ENCODE measurements at regions not wholly inside any gene's neighbourhood (a gene's known extent, or its start where the extent isn't known, plus 50 kb on each side); places are given as distances from the start of the nearest gene placed in this dataset.

DNA sequence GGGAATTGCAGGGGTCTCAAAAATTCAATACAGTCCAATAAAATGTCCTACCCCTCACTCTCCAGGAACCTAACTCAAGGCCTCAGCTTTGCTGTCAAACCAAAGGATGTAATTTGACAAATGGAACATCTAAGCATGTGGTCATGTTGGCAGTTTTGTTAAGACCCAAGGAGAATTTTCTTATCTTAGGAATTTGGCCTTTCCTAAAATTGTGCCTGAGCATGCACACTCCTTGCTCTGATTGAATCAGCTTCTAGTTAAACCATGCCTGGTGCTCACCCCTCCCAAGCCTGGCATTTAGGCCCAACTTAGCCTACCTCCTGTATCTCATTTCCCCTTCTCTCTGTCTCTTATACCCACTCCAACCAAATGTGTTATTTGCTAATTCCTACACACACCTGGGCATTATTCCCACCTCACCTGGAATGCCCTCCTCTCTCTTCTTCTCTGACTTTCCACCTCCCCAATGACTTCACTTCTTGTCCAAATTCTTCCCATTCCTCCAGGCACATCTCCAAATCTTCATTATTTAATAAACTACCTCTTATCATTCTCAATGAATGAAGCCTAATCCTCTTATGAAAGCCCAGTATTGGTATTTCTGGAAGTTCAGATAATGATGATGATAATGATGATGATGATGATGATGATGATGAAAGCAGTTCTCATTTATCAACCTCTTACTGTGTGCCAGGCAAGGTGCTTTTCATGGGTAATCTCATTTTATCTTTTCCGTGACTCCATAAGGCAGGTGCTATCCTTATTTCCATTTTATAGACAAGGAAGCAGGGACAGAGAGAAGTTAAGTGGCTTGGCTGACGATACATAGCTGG lies 178.0 kb upstream of the IRX6 start:
- H3K27ac ChIP-seq = no peak overlapping the region
- no peak for TF ChIP-seq ZFX (IDR thresholded peaks at IDR 0.05)
- TF ChIP-seq, protein P1, sequence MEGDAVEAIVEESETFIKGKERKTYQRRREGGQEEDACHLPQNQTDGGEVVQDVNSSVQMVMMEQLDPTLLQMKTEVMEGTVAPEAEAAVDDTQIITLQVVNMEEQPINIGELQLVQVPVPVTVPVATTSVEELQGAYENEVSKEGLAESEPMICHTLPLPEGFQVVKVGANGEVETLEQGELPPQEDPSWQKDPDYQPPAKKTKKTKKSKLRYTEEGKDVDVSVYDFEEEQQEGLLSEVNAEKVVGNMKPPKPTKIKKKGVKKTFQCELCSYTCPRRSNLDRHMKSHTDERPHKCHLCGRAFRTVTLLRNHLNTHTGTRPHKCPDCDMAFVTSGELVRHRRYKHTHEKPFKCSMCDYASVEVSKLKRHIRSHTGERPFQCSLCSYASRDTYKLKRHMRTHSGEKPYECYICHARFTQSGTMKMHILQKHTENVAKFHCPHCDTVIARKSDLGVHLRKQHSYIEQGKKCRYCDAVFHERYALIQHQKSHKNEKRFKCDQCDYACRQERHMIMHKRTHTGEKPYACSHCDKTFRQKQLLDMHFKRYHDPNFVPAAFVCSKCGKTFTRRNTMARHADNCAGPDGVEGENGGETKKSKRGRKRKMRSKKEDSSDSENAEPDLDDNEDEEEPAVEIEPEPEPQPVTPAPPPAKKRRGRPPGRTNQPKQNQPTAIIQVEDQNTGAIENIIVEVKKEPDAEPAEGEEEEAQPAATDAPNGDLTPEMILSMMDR (conservative IDR thresholded peaks at IDR 0.05) = no peak

DNA sequence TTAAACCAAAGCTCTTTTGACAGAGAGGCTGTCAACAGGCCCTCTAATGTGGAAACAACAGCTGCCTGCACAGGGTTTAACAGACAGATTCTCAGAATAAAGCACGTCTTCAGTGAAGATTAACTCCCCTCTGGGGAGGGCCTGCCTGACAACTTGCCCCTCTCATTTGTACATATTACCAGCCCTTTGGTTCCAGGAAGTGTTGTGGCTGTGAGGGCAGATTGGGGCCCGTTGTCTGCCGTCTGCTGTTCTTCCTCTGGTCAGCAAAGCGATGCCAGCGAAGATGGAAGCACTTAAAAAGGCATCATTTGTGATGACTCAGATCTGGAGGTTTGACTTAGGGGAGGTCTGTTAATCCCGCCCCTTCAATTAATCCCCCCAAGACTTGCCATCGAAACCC lies 177.0 kb upstream of the IRX6 start:
- no peak overlapping the region for H3K27ac ChIP-seq
- TF ChIP-seq, protein P1 (conservative IDR thresholded peaks at IDR 0.05) = no peak
- TF ChIP-seq ZFX (IDR thresholded peaks at IDR 0.05) = no peak

DNA sequence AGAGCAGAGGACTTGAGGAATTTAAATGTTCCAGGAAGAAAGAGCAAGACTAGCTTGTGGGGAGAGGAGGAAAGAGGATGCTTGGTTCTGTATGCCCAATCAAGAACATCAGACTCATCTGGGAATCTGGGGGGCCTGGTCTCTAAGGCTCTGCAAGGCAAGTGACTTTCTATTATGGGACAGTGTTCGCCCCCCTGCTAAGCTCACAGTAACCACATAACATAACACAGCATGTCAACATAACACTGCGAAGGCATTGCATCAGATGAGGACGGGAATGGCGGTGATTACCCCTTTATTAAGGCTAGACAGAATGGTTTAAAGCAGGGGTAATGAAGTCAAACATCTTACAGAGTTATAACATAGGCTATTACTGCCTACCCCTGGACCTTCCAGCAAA lies 176.6 kb upstream of the IRX6 start:
- no peak overlapping the region for H3K27ac ChIP-seq
- TF ChIP-seq, protein P1 (conservative IDR thresholded peaks at IDR 0.05) = no peak
- no peak for TF ChIP-seq ZFX (IDR thresholded peaks at IDR 0.05)

DNA sequence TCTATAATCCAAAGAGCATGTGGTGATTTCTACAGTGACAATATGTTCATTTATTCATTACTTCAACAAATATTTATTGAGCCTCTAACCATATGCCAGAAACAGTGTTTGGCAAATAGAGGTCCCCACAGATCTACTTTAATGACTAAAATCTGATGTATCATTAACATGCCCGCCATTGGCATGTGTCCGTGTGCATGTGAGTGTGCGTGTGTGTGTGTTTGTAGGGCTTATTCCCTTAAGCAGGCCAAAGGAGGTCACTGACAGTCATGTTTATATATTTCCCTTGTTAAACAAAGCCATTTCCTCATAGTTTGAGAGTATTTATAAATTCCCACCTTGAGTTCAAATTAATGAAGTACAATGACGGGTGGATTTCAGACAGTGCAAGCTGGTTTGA lies 174.4 kb upstream of the IRX6 start:
- H3K27ac ChIP-seq = no peak overlapping the region
- no peak for TF ChIP-seq ZFX (IDR thresholded peaks at IDR 0.05)
- TF ChIP-seq, protein P1 (conservative IDR thresholded peaks at IDR 0.05) = no peak

DNA sequence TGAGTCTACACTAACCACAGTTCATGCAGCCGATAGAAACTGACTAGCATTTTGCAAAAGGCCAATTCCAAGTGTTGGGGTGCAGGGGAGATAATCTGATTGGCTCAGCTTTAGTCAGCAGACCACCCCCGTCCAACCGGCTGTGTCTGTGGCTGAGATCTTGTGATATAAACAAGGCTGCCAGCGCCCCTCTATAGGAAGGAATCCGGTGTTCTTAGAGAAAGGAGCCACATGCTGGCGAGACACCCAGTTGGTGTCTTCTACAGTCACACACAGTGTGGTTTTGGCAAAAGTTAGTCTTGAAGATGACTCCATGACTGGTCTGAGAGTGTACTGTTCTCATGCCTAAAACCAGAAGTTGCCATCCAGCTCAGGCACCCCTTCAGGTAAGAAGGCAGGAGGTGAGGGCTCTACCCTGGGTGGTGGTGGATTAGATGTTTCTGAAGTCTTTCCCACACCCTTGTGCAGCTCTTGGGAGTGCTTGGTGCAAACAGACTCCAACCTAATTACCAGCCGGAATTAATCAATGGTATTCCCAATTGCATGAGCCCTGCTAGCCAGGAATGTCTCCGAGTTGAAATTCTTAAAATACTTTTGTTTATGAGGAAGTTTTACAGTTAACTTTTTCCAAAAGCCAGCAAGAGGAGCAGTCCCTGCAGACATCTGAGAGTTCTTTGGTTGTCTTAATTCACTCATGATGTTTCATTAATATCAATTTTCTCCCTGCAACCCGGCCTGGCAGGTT lies 172.3 kb upstream of the IRX6 start:
- H3K27ac ChIP-seq = no peak overlapping the region
- TF ChIP-seq, protein P1 (conservative IDR thresholded peaks at IDR 0.05) = no peak
- TF ChIP-seq ZFX (IDR thresholded peaks at IDR 0.05) = no peak

DNA sequence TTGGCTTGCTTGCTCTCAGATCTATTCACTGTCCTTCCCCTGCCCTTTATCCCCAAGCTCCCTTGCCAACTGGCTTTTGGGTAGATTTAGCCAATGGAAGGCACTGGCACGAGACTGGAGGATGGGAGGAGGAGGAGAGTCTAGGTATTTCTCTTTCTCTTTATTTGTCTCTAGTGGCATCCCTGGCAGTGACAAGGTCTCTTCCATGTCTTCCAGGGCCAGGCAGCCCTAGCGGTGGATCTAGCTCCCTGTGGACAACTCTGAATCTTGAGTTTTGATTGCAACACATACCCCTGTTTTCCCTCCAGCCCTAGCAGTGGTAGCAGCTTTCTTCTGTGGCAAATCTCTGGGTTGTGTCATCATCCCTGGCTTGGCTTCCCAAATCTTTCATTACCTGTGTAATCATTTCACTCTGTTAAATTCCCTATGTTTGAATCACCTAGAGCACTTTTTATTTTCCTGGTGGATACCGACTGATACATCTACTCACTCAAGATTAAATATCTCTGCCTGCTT lies 171.1 kb upstream of the IRX6 start:
- H3K27ac ChIP-seq = no peak overlapping the region
- TF ChIP-seq, protein P1 (conservative IDR thresholded peaks at IDR 0.05) = no peak
- no peak for TF ChIP-seq ZFX (IDR thresholded peaks at IDR 0.05)

DNA sequence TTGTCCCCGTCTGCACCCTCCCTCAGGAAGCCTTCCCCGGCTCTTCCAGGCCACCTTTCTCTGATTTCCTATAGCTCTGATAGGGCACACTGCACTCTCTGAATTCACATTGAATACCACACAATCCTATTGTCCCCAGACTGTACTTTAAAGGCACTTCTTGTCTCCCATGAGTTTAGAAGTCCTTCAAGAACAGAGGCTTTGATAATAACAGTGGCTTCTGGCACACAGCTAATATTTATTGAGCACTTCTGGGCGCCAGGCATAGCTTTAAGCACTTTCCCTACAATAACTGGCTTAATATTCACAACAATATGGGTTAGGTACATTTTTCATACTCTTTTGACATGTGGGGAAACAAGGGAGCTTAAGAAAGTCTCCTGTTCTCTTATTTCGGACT lies 169.7 kb upstream of the IRX6 start:
- no peak overlapping the region for H3K27ac ChIP-seq

More for the DNA sequence above, 169.7 kb upstream of the IRX6 start:
- TF ChIP-seq, protein P1 (conservative IDR thresholded peaks at IDR 0.05) = no peak
- TF ChIP-seq ZFX (IDR thresholded peaks at IDR 0.05) = no peak
